ENCODE measurements at regions not wholly inside any gene's neighbourhood (a gene's known extent, or its start where the extent isn't known, plus 50 kb on each side); places are given as distances from the start of the nearest gene placed in this dataset.

GRCh38 chr2:173553593-173553992 is 198.9 kb downstream of the CDCA7 start:
- intact Hi-C loops (cut with DNase I; ENCODE audit: low total_unique reads) = no loop called here
- DNase-seq (ENCODE audit: low spot score in 2 of 2) = no peak
- Histone ChIP-seq H3K4me1 (no peaks in the 10 kb centered on the region), H3K36me3 (no peaks in the 10 kb centered on the region), H3K4me3 (no peak overlapping the region), H3K27me3 (peaks cover 0 to 5% of the 10 kb centered on the region in 2 donors), H3K27ac (no peak overlapping the region), H3K9me3 (no peaks in the 10 kb centered on the region)
- TF ChIP-seq POLR2AphosphoS5 (IDR thresholded peaks at IDR 0.05) = no peak
- TF ChIP-seq POLR2A (IDR thresholded peaks at IDR 0.05) = no peak
- TF ChIP-seq, protein P1, sequence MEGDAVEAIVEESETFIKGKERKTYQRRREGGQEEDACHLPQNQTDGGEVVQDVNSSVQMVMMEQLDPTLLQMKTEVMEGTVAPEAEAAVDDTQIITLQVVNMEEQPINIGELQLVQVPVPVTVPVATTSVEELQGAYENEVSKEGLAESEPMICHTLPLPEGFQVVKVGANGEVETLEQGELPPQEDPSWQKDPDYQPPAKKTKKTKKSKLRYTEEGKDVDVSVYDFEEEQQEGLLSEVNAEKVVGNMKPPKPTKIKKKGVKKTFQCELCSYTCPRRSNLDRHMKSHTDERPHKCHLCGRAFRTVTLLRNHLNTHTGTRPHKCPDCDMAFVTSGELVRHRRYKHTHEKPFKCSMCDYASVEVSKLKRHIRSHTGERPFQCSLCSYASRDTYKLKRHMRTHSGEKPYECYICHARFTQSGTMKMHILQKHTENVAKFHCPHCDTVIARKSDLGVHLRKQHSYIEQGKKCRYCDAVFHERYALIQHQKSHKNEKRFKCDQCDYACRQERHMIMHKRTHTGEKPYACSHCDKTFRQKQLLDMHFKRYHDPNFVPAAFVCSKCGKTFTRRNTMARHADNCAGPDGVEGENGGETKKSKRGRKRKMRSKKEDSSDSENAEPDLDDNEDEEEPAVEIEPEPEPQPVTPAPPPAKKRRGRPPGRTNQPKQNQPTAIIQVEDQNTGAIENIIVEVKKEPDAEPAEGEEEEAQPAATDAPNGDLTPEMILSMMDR (IDR thresholded peaks at IDR 0.05) = no peak

- intact Hi-C loops (cut with DNase I; ENCODE audit: low total_unique reads) = no loop called here
- no peak overlapping the region for H3K4me3 ChIP-seq
- H3K36me3 ChIP-seq = no peaks in the 10 kb centered on the region
- H3K9me3 ChIP-seq = no peaks in the 10 kb centered on the region
- H3K4me1 ChIP-seq = no peaks in the 10 kb centered on the region
- DNase-seq (ENCODE audit: low spot score in 2 of 2) = no peak
- TF ChIP-seq, protein P1 (IDR thresholded peaks at IDR 0.05) = no peak
- TF ChIP-seq POLR2AphosphoS5 (IDR thresholded peaks at IDR 0.05) (no peak), POLR2A (IDR thresholded peaks at IDR 0.05) (no peak)
- H3K27me3 ChIP-seq = peaks cover 0 to 7% of the 10 kb centered on the region in 2 donors
- H3K27ac ChIP-seq = no peak overlapping the region
These were observed 201.2 kb downstream of the CDCA7 start for GRCh38 chr2:173555833-173556232.

- TF ChIP-seq POLR2A (IDR thresholded peaks at IDR 0.05) (no peak), POLR2AphosphoS5 (IDR thresholded peaks at IDR 0.05) (no peak)
- TF ChIP-seq, protein P1 (IDR thresholded peaks at IDR 0.05) = no peak
- no peaks in the 10 kb centered on the region for H3K9me3 ChIP-seq
- no peak overlapping the region for H3K4me3 ChIP-seq
- H3K27ac ChIP-seq = no peak overlapping the region
- H3K4me1 ChIP-seq = no peaks in the 10 kb centered on the region
- H3K36me3 ChIP-seq = no peaks in the 10 kb centered on the region
- no peak for DNase-seq (ENCODE audit: low spot score in 2 of 2)
- intact Hi-C loops (cut with DNase I; ENCODE audit: low total_unique reads) = no loop called here
- H3K27me3 ChIP-seq = peaks cover 0 to 7% of the 10 kb centered on the region in 2 donors
These were observed 202.1 kb downstream of the CDCA7 start for GRCh38 chr2:173556816-173557215.

- Histone ChIP-seq H3K36me3 (no peaks in the 10 kb centered on the region), H3K27me3 (peaks cover 0 to 7% of the 10 kb centered on the region in 2 donors), H3K4me1 (no peaks in the 10 kb centered on the region), H3K9me3 (no peaks in the 10 kb centered on the region), H3K4me3 (no peak overlapping the region), H3K27ac (no peak overlapping the region)
- TF ChIP-seq POLR2AphosphoS5 (IDR thresholded peaks at IDR 0.05) (no peak), POLR2A (IDR thresholded peaks at IDR 0.05) (no peak)
- TF ChIP-seq, protein P1 (IDR thresholded peaks at IDR 0.05) = no peak
- intact Hi-C loops (cut with DNase I; ENCODE audit: low total_unique reads) = no loop called here
- no peak for DNase-seq (ENCODE audit: low spot score in 2 of 2)
These were observed 202.8 kb downstream of the CDCA7 start for GRCh38 chr2:173557497-173557896.

DNA sequence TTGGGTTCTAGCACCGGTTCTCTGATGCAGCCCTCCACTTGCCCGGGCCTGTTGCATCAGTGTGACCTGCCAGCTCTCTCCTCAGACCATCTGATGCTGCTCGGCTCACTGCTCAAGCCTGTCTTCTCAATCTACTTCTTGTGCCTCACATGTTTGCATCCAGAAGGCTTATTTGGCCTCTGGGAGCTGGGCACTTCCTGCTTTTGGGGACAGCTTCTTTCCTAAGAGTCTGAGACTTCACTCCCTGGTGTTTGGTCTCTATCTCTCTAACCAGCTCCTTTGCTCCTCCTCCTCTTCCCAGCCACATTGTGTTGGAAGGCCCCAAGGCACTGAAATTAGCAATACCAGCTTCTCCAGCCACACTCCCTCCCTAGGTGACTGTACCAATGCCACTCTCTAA is 212.8 kb downstream of the CDCA7 start:
- no peak overlapping the region for H3K27ac ChIP-seq
- H3K27me3 ChIP-seq = no peaks in the 10 kb centered on the region
- TF ChIP-seq POLR2A (IDR thresholded peaks at IDR 0.05) (no peak), POLR2AphosphoS5 (IDR thresholded peaks at IDR 0.05) (no peak)
- TF ChIP-seq, protein P1 (IDR thresholded peaks at IDR 0.05) = no peak
- H3K4me1 ChIP-seq = no peaks in the 10 kb centered on the region
- intact Hi-C loops (cut with DNase I; ENCODE audit: low total_unique reads) = no loop called here
- H3K9me3 ChIP-seq = no peaks in the 10 kb centered on the region
- DNase-seq (ENCODE audit: low spot score in 2 of 2) = no peak
- no peak overlapping the region for H3K4me3 ChIP-seq
- H3K36me3 ChIP-seq = no peaks in the 10 kb centered on the region
